OCI-LY7 (cell line): ENCODE measurements at regions not wholly inside any gene's neighbourhood (a gene's known extent, or its start where the extent isn't known, plus 50 kb on each side); places are given as distances from the start of the nearest gene placed in this dataset.

Experiments used
- EZH2phosphoT487 ChIP-seq: fragments of 200-600 bp; sonication (generic); IDR thresholded peaks from 2 replicates; pipeline ENCODE4 v1.6.1; 2018; ENCODE audit warnings: low read depth, borderline replicate concordance, mild to moderate bottlenecking, mixed run types, antibody characterized with exemption, low read length, moderate library complexity, mixed read lengths
- TF ChIP-seq, protein P1 (sequence below): fragments of 200-600 bp; sonication (generic); conservative IDR thresholded peaks from 2 replicates; pipeline ENCODE4 v1.5.1; 2014; ENCODE audit warnings: mild to moderate bottlenecking, antibody characterized with exemption, low read length, moderate library complexity, mixed read lengths

DNA sequence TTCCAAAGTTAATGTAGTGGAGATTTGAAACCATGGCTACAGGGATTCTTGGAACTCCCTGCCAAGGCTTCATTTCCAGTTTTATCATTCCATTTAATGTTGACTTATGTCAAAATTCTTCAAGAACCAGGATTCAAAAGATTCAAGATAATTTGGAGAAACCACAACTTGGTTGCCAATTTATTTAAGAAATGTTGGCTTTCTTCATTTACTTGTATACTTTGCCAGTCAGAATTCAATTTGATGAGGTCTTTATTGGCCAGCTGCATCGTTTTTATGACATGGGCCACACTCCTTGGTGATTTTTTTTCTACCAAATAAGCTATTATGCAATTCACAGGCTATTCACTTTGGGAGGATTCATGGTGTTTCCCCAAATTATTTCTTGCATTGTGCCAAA is 53.1 kb upstream of the RASEF start:
- TF ChIP-seq, protein P1, sequence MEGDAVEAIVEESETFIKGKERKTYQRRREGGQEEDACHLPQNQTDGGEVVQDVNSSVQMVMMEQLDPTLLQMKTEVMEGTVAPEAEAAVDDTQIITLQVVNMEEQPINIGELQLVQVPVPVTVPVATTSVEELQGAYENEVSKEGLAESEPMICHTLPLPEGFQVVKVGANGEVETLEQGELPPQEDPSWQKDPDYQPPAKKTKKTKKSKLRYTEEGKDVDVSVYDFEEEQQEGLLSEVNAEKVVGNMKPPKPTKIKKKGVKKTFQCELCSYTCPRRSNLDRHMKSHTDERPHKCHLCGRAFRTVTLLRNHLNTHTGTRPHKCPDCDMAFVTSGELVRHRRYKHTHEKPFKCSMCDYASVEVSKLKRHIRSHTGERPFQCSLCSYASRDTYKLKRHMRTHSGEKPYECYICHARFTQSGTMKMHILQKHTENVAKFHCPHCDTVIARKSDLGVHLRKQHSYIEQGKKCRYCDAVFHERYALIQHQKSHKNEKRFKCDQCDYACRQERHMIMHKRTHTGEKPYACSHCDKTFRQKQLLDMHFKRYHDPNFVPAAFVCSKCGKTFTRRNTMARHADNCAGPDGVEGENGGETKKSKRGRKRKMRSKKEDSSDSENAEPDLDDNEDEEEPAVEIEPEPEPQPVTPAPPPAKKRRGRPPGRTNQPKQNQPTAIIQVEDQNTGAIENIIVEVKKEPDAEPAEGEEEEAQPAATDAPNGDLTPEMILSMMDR, result no peak
- no peak for TF ChIP-seq EZH2phosphoT487
